Endothelial cell (in vitro differentiated cells): ENCODE measurements at regions not wholly inside any gene's neighbourhood (a gene's known extent, or its start where the extent isn't known, plus 50 kb on each side); places are given as distances from the start of the nearest gene placed in this dataset.

Experiments
- DNase-seq: peaks from one replicate; pipeline ENCODE4 v3.0.0; 2021; ENCODE audit warnings: low spot score
- H3K27ac Mint-ChIP-seq: one replicate; pipeline ENCODE4 v1.8.0; 2021; ENCODE audit warnings: mixed read lengths, inconsistent platforms; ENCODE audit not compliant: unreplicated experiment
- H3K27me3 Mint-ChIP-seq: one replicate; pipeline ENCODE4 v1.8.0; 2021; ENCODE audit warnings: mild to moderate bottlenecking, moderate library complexity, mixed read lengths, inconsistent platforms; ENCODE audit not compliant: unreplicated experiment
- H3K36me3 Mint-ChIP-seq: one replicate; pipeline ENCODE4 v1.8.0; 2021; ENCODE audit warnings: mild to moderate bottlenecking, low read depth, mixed read lengths, inconsistent platforms; ENCODE audit not compliant: unreplicated experiment
- H3K4me1 Mint-ChIP-seq: one replicate; pipeline ENCODE4 v1.8.0; 2021; ENCODE audit warnings: mild to moderate bottlenecking, mixed read lengths, inconsistent platforms; ENCODE audit not compliant: unreplicated experiment
- H3K4me3 Mint-ChIP-seq: one replicate; pipeline ENCODE4 v1.8.0; 2021; ENCODE audit warnings: mild to moderate bottlenecking, mixed read lengths, inconsistent platforms; ENCODE audit not compliant: unreplicated experiment
- H3K9me3 Mint-ChIP-seq: one replicate; pipeline ENCODE4 v1.8.0; 2021; ENCODE audit warnings: mixed read lengths, inconsistent platforms; ENCODE audit not compliant: unreplicated experiment
- CTCF ChIP-seq: fragments of 200-600 bp; sonication (generic); IDR thresholded peaks from one replicate; pipeline ENCODE4 v1.5.0; 2021; ENCODE audit warnings: antibody characterized with exemption; ENCODE audit not compliant: unreplicated experiment

- no peak for DNase-seq
- H3K36me3 Mint-ChIP-seq: no peaks in the 10 kb centered on the region
- H3K27ac Mint-ChIP-seq: peak overlapping the region; percentile 24
- no peak for TF ChIP-seq CTCF
- no peaks in the 10 kb centered on the region for H3K9me3 Mint-ChIP-seq
- peaks cover 3% of the 10 kb centered on the region for H3K4me1 Mint-ChIP-seq
- peaks cover 9% of the 10 kb centered on the region for H3K27me3 Mint-ChIP-seq
- H3K4me3 Mint-ChIP-seq: no peak overlapping the region
Measured at GRCh38 chr11:126113515-126113957, 50.9 kb upstream of the CDON start.

- Mint-ChIP-seq H3K27me3 (peaks cover 10% of the 10 kb centered on the region), H3K36me3 (no peaks in the 10 kb centered on the region), H3K4me3 (no peak overlapping the region), H3K27ac (no peak overlapping the region), H3K9me3 (no peaks in the 10 kb centered on the region), H3K4me1 (peaks cover 3% of the 10 kb centered on the region)
- no peak for TF ChIP-seq CTCF
- no peak for DNase-seq
Measured at GRCh38 chr11:126113012-126113411, 50.3 kb upstream of the CDON start.

GRCh38 chr11:126112547-126112946 lies 49.9 kb upstream of the CDON start:
- H3K9me3 Mint-ChIP-seq: no peaks in the 10 kb centered on the region
- no peak overlapping the region for H3K4me3 Mint-ChIP-seq
- no peak for DNase-seq
- TF ChIP-seq CTCF: no peak
- no peaks in the 10 kb centered on the region for H3K36me3 Mint-ChIP-seq
- H3K4me1 Mint-ChIP-seq: peaks cover 3% of the 10 kb centered on the region
- no peak overlapping the region for H3K27ac Mint-ChIP-seq
- H3K27me3 Mint-ChIP-seq: peaks cover 11% of the 10 kb centered on the region
